ENCODE measurements at regions not wholly inside any gene's neighbourhood (a gene's known extent, or its start where the extent isn't known, plus 50 kb on each side); places are given as distances from the start of the nearest gene placed in this dataset.

- Histone ChIP-seq H3K14ac (ENCODE audit: insufficient read depth, low read length) (no peak overlapping the region), H3K9me3 (ENCODE audit: control insufficient read depth, low read depth, low read length) (no peaks in the 10 kb centered on the region), H3K4me2 (ENCODE audit: insufficient read depth, insufficient read length, low read length) (no peak overlapping the region), H3K18ac (ENCODE audit: insufficient read length, low read depth, low read length) (no peak overlapping the region), H3K56ac (ENCODE audit: insufficient read length, low read depth, low read length) (no peak overlapping the region), H4K91ac (ENCODE audit: insufficient read length, low read depth, low read length) (no peak overlapping the region), H3T11ph (ENCODE audit: low read length) (no peak overlapping the region), H3K23me2 (ENCODE audit: insufficient read length, low read depth, low read length, poor library complexity, severe bottlenecking) (no peaks in the 10 kb centered on the region), H2BK12ac (ENCODE audit: insufficient read length, low read depth, low read length) (no peak overlapping the region), H4K5ac (ENCODE audit: insufficient read length, low read depth, low read length) (no peak overlapping the region), H3K4me1 (ENCODE audit: insufficient read depth, low read length) (no peaks in the 10 kb centered on the region), H2AFZ (ENCODE audit: low read length) (no peak overlapping the region), H2BK120ac (ENCODE audit: low read depth, low read length, poor library complexity, severe bottlenecking) (no peak overlapping the region), H2BK20ac (ENCODE audit: low read depth, low read length, poor library complexity, severe bottlenecking) (no peak overlapping the region), H3K27me3 (ENCODE audit: insufficient read depth, low read length) (no peaks in the 10 kb centered on the region; the same call in 1 of the 2 replicates), H3K79me2 (ENCODE audit: insufficient read depth, low read length) (no peaks in the 10 kb centered on the region), H3K79me1 (ENCODE audit: insufficient read depth, low read depth, low read length, poor library complexity, severe bottlenecking) (no peaks in the 10 kb centered on the region), H2BK15ac (ENCODE audit: low read depth, low read length) (no peak overlapping the region), H3K9ac (ENCODE audit: extremely low read depth, insufficient read length, low read length) (no peak overlapping the region), H2AK5ac (ENCODE audit: insufficient read length, low read length) (no peak overlapping the region), H2BK5ac (ENCODE audit: insufficient read length, low read length) (no peak overlapping the region), H3K27ac (ENCODE audit: insufficient read length, low read depth, low read length) (no peak overlapping the region), H4K20me1 (ENCODE audit: control insufficient read depth, insufficient read depth, insufficient read length) (no peaks in the 10 kb centered on the region), H3K23ac (ENCODE audit: insufficient read length, low read depth, low read length) (no peak overlapping the region), H3K4ac (ENCODE audit: low read depth, low read length) (no peak overlapping the region), H4K8ac (replicated peaks; ENCODE audit: insufficient read length, low read depth, low read length) (no peak overlapping the region)
- WGBS (ENCODE audit: extremely low coverage, insufficient read length, low lambda C conversion rate) = no CpG with 5 or more reads among the region's 8 CpGs
- H3K27me3 Mint-ChIP-seq (ENCODE audit: low read depth) = peaks cover 25% of the 10 kb centered on the region
- H3K36me3 Mint-ChIP-seq (ENCODE audit: insufficient read depth in 1 of 3, low read depth in 3 of 3) = no peaks in the 10 kb centered on the region
- no peak overlapping the region for H3K27ac Mint-ChIP-seq
- no peak for TF ChIP-seq CTCF (conservative IDR thresholded peaks at IDR 0.05)
- DNase-seq = no peak
- H3K4me3 Mint-ChIP-seq = no peak overlapping the region
- no peaks in the 10 kb centered on the region for H3K9me3 Mint-ChIP-seq
- H3K4me1 Mint-ChIP-seq = peaks cover 21 to 34% of the 10 kb centered on the region in 2 experiments
These were observed 404.3 kb downstream of the ZNF521 start for GRCh38 chr18:24947521-24948305.
